Right atrium auricular region (tissue), 2 donors: ENCODE measurements at regions not wholly inside any gene's neighbourhood (a gene's known extent, or its start where the extent isn't known, plus 50 kb on each side); places are given as distances from the start of the nearest gene placed in this dataset.

Source experiments
- DNase-seq: peaks from one replicate; pipeline ENCODE4 v3.0.0-alpha.2; 2019; ENCODE audit warnings: low spot score
- H3K27ac ChIP-seq, 2 donors: fragments of 200-600 bp; sonication (generic); 1 replicate in 1 of 2; 2 replicates in 1 of 2; pipeline ENCODE4 v1.5.1; 2016 to 2019
- H3K27me3 ChIP-seq, 2 donors: fragments of 200-600 bp; sonication (generic); one replicate each; pipeline versions ENCODE4 v1.5.1 to v1.6.0; 2017 to 2019
- H3K36me3 ChIP-seq: fragments of 200-600 bp; sonication (generic); one replicate; pipeline ENCODE4 v1.5.1; 2016
- H3K4me1 ChIP-seq, 2 donors: fragments of 200-600 bp; sonication (generic); one replicate each; pipeline versions ENCODE4 v1.5.1 to v1.6.0; 2017 to 2019
- H3K4me3 ChIP-seq, 2 donors: fragments of 200-600 bp; sonication (generic); 1 replicate in 1 of 2; 2 replicates in 1 of 2; pipeline ENCODE4 v1.5.1; 2017 to 2019; ENCODE audit warnings: mild to moderate bottlenecking in 1 of 2, moderate library complexity in 1 of 2
- H3K9me3 ChIP-seq, 2 donors: fragments of 200-600 bp; sonication (generic); one replicate each; pipeline ENCODE4 v1.5.1; 2019
- CTCF ChIP-seq, 2 donors: fragments of 200-600 bp; sonication (generic); IDR thresholded peaks; one replicate each; pipeline ENCODE4 v1.5.1; 2019; ENCODE audit warnings: antibody characterized with exemption in 2 of 2

DNA sequence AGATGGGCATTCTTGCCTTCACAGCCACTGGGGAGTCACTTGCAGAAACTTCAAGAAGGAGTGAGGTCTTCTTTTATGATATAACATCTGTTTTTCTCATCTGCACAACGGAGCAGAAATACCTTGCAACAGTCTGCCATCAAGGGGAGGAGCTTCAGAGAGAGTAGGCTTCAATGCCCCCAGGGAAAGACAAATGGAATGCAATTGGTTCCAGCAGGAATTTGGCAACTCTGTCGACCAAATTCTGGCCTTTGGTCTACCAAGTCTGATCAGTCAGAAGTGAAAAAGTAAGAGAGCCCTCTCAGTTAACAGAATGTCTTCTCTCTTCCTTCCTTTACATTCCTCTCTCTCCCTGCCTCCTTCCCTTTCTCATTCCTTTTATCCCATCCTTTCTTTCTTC, 229.3 kb downstream of the IDS start:
- no peaks in the 10 kb centered on the region for H3K4me1 ChIP-seq
- no peak for DNase-seq
- TF ChIP-seq CTCF (IDR thresholded peaks at IDR 0.05), result no peak
- H3K4me3 ChIP-seq, result no peak overlapping the region
- H3K27me3 ChIP-seq, result no peaks in the 10 kb centered on the region
- no peaks in the 10 kb centered on the region for H3K36me3 ChIP-seq
- no peak overlapping the region for H3K27ac ChIP-seq
- no peaks in the 10 kb centered on the region for H3K9me3 ChIP-seq

GRCh38 chrX:149274516-149275105, 230.5 kb downstream of the IDS start:
- no peak for TF ChIP-seq CTCF (IDR thresholded peaks at IDR 0.05)
- no peak overlapping the region for H3K4me3 ChIP-seq
- no peak for DNase-seq
- H3K27ac ChIP-seq, result no peak overlapping the region
- no peaks in the 10 kb centered on the region for H3K4me1 ChIP-seq
- H3K9me3 ChIP-seq, result no peaks in the 10 kb centered on the region
- no peaks in the 10 kb centered on the region for H3K36me3 ChIP-seq
- H3K27me3 ChIP-seq, result no peaks in the 10 kb centered on the region

DNA sequence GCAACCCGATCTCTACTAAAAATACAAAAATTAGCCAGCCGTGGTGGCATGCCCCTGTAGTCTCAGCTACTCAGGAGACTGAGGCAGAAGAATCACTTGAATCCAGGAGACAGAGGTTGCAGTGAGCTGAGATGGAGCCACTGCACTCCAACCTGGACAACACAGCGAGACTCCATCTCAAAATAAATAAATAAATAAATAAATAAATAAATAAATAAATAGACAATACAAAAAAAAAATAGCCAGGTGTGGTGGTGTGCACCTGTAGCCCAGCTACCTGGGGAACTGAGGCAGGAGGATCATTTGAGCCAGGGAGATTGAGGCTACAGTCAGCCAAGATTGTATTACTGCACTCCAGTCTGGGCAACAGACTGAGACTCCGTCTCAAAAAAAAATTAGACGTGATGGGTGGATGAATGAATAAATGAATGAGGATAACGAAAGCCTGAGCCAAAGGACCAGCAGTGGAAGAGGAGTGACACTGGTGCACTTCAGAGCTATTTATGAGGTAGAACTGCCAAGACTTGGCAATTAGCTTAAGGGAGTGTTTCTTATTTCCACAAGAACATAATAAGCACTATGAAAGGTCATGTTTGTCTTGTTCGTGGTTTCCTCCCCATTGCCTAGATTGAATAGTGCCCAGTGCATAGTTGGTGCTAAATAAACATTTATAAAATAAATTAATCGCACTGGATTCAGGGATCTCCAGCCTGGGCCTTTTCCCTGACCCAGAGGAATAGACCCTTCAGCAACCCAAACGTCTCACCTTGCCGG, 232.2 kb downstream of the IDS start:
- Histone ChIP-seq H3K9me3 (no peaks in the 10 kb centered on the region), H3K27me3 (no peaks in the 10 kb centered on the region), H3K36me3 (no peaks in the 10 kb centered on the region), H3K4me3 (no peak overlapping the region), H3K27ac (no peak overlapping the region), H3K4me1 (no peaks in the 10 kb centered on the region)
- no peak for DNase-seq
- TF ChIP-seq CTCF (IDR thresholded peaks at IDR 0.05), result no peak

GRCh38 chrX:149267878-149268813, 237.0 kb downstream of the IDS start:
- no peak for DNase-seq
- H3K27me3 ChIP-seq, result no peaks in the 10 kb centered on the region
- no peaks in the 10 kb centered on the region for H3K9me3 ChIP-seq
- H3K36me3 ChIP-seq, result no peaks in the 10 kb centered on the region
- no peak overlapping the region for H3K4me3 ChIP-seq
- H3K4me1 ChIP-seq, result no peaks in the 10 kb centered on the region
- no peak for TF ChIP-seq CTCF (IDR thresholded peaks at IDR 0.05)
- H3K27ac ChIP-seq, result no peak overlapping the region

DNA sequence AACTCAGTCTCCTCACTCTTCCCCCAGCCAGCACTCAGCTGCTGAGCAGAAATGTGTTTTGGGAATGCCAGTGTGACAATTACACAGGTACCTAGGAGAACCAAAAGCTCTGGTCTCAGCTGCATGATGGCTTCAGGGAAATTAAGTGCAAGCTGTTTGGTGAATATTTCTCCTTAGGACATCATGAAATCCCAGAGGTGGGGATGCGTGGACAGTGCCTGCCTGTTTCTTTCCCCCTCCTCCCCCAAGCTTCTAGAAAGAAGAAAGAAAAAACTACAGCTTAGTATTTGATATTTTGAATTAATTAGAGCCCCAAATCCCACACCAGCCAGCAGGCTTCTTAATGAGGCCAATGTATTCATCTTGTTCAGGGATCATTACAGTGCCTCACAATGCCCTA, 243.0 kb downstream of the IDS start:
- no peak for TF ChIP-seq CTCF (IDR thresholded peaks at IDR 0.05)
- Histone ChIP-seq H3K4me3 (no peak overlapping the region), H3K27me3 (no peaks in the 10 kb centered on the region), H3K36me3 (no peaks in the 10 kb centered on the region), H3K4me1 (no peaks in the 10 kb centered on the region), H3K9me3 (no peaks in the 10 kb centered on the region), H3K27ac (no peak overlapping the region)
- no peak for DNase-seq
